ENCODE measurements at regions not wholly inside any gene's neighbourhood (a gene's known extent, or its start where the extent isn't known, plus 50 kb on each side); places are given as distances from the start of the nearest gene placed in this dataset.

DNA sequence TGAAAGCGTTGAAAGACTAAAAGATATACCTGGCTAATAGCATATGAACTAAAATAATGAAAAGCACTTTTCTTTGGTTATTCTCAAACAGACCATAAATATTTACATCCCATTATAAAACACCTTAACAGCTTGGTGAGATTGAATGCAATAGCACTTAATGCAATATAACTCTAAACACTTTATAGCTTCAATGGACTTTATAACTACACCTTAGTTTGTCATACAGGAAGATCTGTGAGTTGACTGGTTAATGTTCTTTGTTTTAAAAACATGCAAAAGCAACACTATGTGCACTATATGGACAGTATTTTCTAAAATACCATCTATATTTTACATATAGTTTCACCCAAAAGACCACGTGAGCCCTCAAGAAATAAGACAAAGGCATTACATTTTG, 353.3 kb upstream of the ACVR2A start:
- Histone ChIP-seq H2AFZ (ENCODE audit: low read length) (no peak overlapping the region), H3K9me3 (ENCODE audit: control insufficient read depth, insufficient read depth, low read depth, low read length) (no peaks in the 10 kb centered on the region), H3K4me1 (ENCODE audit: control insufficient read depth, extremely low read depth, insufficient read depth, low read length) (no peaks in the 10 kb centered on the region), H3K4me2 (ENCODE audit: extremely low read depth, insufficient read depth, low read length) (no peak overlapping the region), H3K27ac (ENCODE audit: insufficient read depth, low read length) (no peak overlapping the region), H3K9ac (ENCODE audit: insufficient read depth, low read length) (no peak overlapping the region), H4K20me1 (ENCODE audit: control insufficient read depth, extremely low read depth, insufficient read depth, low read length) (no peaks in the 10 kb centered on the region), H3K27me3 (ENCODE audit: control insufficient read depth, insufficient read depth, low read length) (no peaks in the 10 kb centered on the region), H3K79me2 (ENCODE audit: control insufficient read depth, insufficient read depth, low read length) (no peaks in the 10 kb centered on the region), H3K36me3 (ENCODE audit: control insufficient read depth, insufficient read depth, low read length) (no peaks in the 10 kb centered on the region), H3K4me3 (replicated peaks in 1 of 4; ENCODE audit: control extremely low read depth in 1 of 4, insufficient read depth in 1 of 4, low read depth in 3 of 4, low read length in 4 of 4) (no peak overlapping the region)
- DNase-seq (ENCODE audit: low read depth in 2 of 2), result no peak
- TF ChIP-seq, protein P1, sequence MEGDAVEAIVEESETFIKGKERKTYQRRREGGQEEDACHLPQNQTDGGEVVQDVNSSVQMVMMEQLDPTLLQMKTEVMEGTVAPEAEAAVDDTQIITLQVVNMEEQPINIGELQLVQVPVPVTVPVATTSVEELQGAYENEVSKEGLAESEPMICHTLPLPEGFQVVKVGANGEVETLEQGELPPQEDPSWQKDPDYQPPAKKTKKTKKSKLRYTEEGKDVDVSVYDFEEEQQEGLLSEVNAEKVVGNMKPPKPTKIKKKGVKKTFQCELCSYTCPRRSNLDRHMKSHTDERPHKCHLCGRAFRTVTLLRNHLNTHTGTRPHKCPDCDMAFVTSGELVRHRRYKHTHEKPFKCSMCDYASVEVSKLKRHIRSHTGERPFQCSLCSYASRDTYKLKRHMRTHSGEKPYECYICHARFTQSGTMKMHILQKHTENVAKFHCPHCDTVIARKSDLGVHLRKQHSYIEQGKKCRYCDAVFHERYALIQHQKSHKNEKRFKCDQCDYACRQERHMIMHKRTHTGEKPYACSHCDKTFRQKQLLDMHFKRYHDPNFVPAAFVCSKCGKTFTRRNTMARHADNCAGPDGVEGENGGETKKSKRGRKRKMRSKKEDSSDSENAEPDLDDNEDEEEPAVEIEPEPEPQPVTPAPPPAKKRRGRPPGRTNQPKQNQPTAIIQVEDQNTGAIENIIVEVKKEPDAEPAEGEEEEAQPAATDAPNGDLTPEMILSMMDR (conservative IDR thresholded peaks at IDR 0.05 in 1 of 2, IDR thresholded peaks at IDR 0.05 in 1 of 2; ENCODE audit: low read depth in 1 of 2, low read length in 2 of 2), result no peak
- no peak for TF ChIP-seq EZH2 (IDR thresholded peaks at IDR 0.05; ENCODE audit: low read length, missing control alignments)

DNA sequence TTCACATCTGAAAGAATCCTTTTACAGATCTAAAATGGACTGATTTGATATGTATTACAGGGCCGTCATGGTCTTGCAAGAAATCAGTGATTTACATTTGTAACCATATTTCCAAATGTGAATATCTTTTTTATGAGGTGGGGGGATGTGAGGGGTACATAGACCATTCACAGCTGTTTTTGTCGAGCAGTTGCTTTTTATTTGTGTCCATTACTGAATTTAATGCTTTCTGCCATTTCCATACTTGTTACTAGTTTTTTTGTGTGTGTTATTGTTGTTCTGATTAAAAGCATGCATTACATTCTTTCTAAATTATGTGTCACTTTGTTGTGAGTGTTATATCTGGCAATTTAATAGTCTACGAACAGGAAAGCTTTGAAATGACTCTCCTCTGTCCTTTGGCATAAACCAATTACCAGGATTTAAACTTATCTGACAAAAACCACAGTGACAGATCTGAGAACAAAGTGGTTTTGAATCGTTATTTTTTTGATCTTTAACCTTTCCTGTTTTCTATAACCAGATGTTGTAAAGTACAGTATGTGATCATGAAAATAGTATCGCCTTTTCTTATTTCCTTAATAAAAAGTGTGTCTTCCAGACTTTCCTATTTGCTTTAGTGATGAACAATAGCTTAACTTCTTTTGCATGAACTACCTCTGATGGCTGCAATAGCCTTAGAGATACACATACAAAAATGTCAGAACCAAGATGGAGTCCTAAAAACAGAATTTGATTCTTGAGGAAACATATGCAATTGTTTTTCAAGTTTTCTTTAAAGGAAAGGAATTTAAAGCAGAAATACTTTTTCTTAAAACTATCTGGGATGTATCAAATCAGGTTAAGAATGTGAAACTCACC, 354.2 kb upstream of the ACVR2A start:
- no peak overlapping the region for H3K4me3 ChIP-seq (replicated peaks in 1 of 4; ENCODE audit: control extremely low read depth in 1 of 4, insufficient read depth in 1 of 4, low read depth in 3 of 4, low read length in 4 of 4)
- DNase-seq (ENCODE audit: low read depth in 2 of 2), result no peak
- H3K9me3 ChIP-seq (ENCODE audit: control insufficient read depth, insufficient read depth, low read depth, low read length), result no peaks in the 10 kb centered on the region
- H4K20me1 ChIP-seq (ENCODE audit: control insufficient read depth, extremely low read depth, insufficient read depth, low read length), result no peaks in the 10 kb centered on the region
- H3K27ac ChIP-seq (ENCODE audit: insufficient read depth, low read length), result no peak overlapping the region
- H2AFZ ChIP-seq (ENCODE audit: low read length), result no peak overlapping the region
- no peaks in the 10 kb centered on the region for H3K36me3 ChIP-seq (ENCODE audit: control insufficient read depth, insufficient read depth, low read length)
- H3K27me3 ChIP-seq (ENCODE audit: control insufficient read depth, insufficient read depth, low read length), result no peaks in the 10 kb centered on the region
- no peaks in the 10 kb centered on the region for H3K79me2 ChIP-seq (ENCODE audit: control insufficient read depth, insufficient read depth, low read length)
- no peak overlapping the region for H3K9ac ChIP-seq (ENCODE audit: insufficient read depth, low read length)
- TF ChIP-seq, protein P1 (conservative IDR thresholded peaks at IDR 0.05 in 1 of 2, IDR thresholded peaks at IDR 0.05 in 1 of 2; ENCODE audit: low read depth in 1 of 2, low read length in 2 of 2), result no peak
- TF ChIP-seq EZH2 (IDR thresholded peaks at IDR 0.05; ENCODE audit: low read length, missing control alignments), result no peak
- H3K4me2 ChIP-seq (ENCODE audit: extremely low read depth, insufficient read depth, low read length), result no peak overlapping the region
- H3K4me1 ChIP-seq (ENCODE audit: control insufficient read depth, extremely low read depth, insufficient read depth, low read length), result no peaks in the 10 kb centered on the region

DNA sequence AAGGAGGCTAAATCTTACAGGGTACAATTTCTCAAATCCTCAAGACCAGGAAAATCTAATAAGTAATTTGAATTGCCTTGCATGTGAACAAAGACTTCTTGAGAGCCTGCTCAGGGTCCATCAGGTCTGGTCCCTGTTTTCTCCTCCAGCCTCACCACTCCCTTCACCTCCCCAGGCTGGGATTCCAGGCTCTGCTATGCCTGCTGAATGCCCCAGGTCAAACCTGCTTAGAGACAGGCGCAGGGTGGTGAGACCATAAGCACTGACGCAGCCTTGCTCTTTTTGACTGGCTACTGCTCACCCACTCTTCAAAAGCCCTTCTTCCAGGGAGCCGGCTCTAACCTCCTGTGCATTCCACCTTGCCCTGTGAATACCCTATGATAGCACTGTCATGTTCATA, 356.4 kb upstream of the ACVR2A start:
- Histone ChIP-seq H2AFZ (ENCODE audit: low read length) (no peak overlapping the region), H3K9ac (ENCODE audit: insufficient read depth, low read length) (no peak overlapping the region), H3K4me1 (ENCODE audit: control insufficient read depth, extremely low read depth, insufficient read depth, low read length) (no peaks in the 10 kb centered on the region), H4K20me1 (ENCODE audit: control insufficient read depth, extremely low read depth, insufficient read depth, low read length) (no peaks in the 10 kb centered on the region), H3K27ac (ENCODE audit: insufficient read depth, low read length) (no peak overlapping the region), H3K4me3 (replicated peaks in 1 of 4; ENCODE audit: control extremely low read depth in 1 of 4, insufficient read depth in 1 of 4, low read depth in 3 of 4, low read length in 4 of 4) (no peak overlapping the region), H3K79me2 (ENCODE audit: control insufficient read depth, insufficient read depth, low read length) (no peaks in the 10 kb centered on the region), H3K27me3 (ENCODE audit: control insufficient read depth, insufficient read depth, low read length) (no peaks in the 10 kb centered on the region), H3K9me3 (ENCODE audit: control insufficient read depth, insufficient read depth, low read depth, low read length) (no peaks in the 10 kb centered on the region), H3K36me3 (ENCODE audit: control insufficient read depth, insufficient read depth, low read length) (no peaks in the 10 kb centered on the region), H3K4me2 (ENCODE audit: extremely low read depth, insufficient read depth, low read length) (no peak overlapping the region)
- TF ChIP-seq, protein P1 (conservative IDR thresholded peaks at IDR 0.05 in 1 of 2, IDR thresholded peaks at IDR 0.05 in 1 of 2; ENCODE audit: low read depth in 1 of 2, low read length in 2 of 2), result no peak
- TF ChIP-seq EZH2 (IDR thresholded peaks at IDR 0.05; ENCODE audit: low read length, missing control alignments), result no peak
- no peak for DNase-seq (ENCODE audit: low read depth in 2 of 2)

Data from fibroblast of lung (primary cell).